Trophoblast cell (in vitro differentiated cells and primary cell): ENCODE measurements at regions not wholly inside any gene's neighbourhood (a gene's known extent, or its start where the extent isn't known, plus 50 kb on each side); places are given as distances from the start of the nearest gene placed in this dataset.

Experiments
- DNase-seq, 2 donors: peaks; one replicate each; pipeline ENCODE4 v3.0.0-alpha.2; 2016
- H2AFZ ChIP-seq: 2 replicates; pipeline ENCODE4 v1.6.1; 2013; ENCODE audit warnings: low read length, moderate library complexity, mild to moderate bottlenecking; ENCODE audit not compliant: insufficient read depth, poor library complexity
- H2AK5ac ChIP-seq: 2 replicates; pipeline ENCODE4 v1.6.1; 2013; ENCODE audit warnings: mild to moderate bottlenecking, low read length
- H2BK120ac ChIP-seq: 2 replicates; pipeline ENCODE4 v1.6.1; 2013; ENCODE audit warnings: low read length, mild to moderate bottlenecking, moderate library complexity; ENCODE audit not compliant: insufficient read depth, poor library complexity
- H2BK12ac ChIP-seq: 2 replicates; pipeline ENCODE4 v1.6.1; 2013; ENCODE audit warnings: mild to moderate bottlenecking, low read length, moderate library complexity
- H2BK5ac ChIP-seq: 2 replicates; pipeline ENCODE4 v1.6.1; 2013; ENCODE audit warnings: low read length, low read depth, moderate library complexity, mild to moderate bottlenecking; ENCODE audit not compliant: poor library complexity
- H3K14ac ChIP-seq: 2 replicates; pipeline ENCODE4 v1.6.1; 2013; ENCODE audit warnings: mild to moderate bottlenecking, low read length
- H3K18ac ChIP-seq: 2 replicates; pipeline ENCODE4 v1.6.1; 2013; ENCODE audit warnings: mild to moderate bottlenecking, low read length
- H3K23ac ChIP-seq: 2 replicates; pipeline ENCODE4 v1.6.1; 2013; ENCODE audit warnings: low read length
- H3K27ac ChIP-seq: 2 replicates; pipeline ENCODE4 v1.5.1; 2013; ENCODE audit warnings: low read depth, mild to moderate bottlenecking, inconsistent platforms, low read length, moderate library complexity
- H3K27me3 ChIP-seq: 2 replicates; pipeline ENCODE4 v1.6.1; 2013; ENCODE audit warnings: inconsistent platforms, mild to moderate bottlenecking, low read length, moderate library complexity; ENCODE audit not compliant: insufficient read depth
- H3K36me3 ChIP-seq, 2 experiments: 1 replicate in 1 of 2; 2 replicates in 1 of 2; pipeline ENCODE4 v1.6.1; 2013; ENCODE audit warnings: low read length in 2 of 2, mild to moderate bottlenecking in 2 of 2, moderate library complexity in 1 of 2; ENCODE audit not compliant: insufficient read depth in 2 of 2, control insufficient read depth in 1 of 2
- H3K4ac ChIP-seq: 2 replicates; pipeline ENCODE4 v1.6.1; 2013; ENCODE audit warnings: low read depth, mild to moderate bottlenecking, low read length, moderate library complexity
- H3K4me1 ChIP-seq, 2 experiments: 1 replicate in 1 of 2; 2 replicates in 1 of 2; pipeline ENCODE4 v1.6.1; 2013; ENCODE audit warnings: low read length in 2 of 2, mild to moderate bottlenecking in 2 of 2, moderate library complexity in 1 of 2; ENCODE audit not compliant: insufficient read depth in 2 of 2, control insufficient read depth in 1 of 2
- H3K4me2 ChIP-seq: 2 replicates; pipeline ENCODE4 v1.6.1; 2013; ENCODE audit warnings: inconsistent platforms, mild to moderate bottlenecking, low read length, moderate library complexity
- H3K4me3 ChIP-seq: 2 replicates; pipeline ENCODE4 v1.5.1; 2013; ENCODE audit warnings: mild to moderate bottlenecking, low read depth, low read length, inconsistent platforms
- H3K79me1 ChIP-seq: one replicate; pipeline ENCODE4 v1.6.1; 2013; ENCODE audit warnings: low read length
- H3K79me2 ChIP-seq: 2 replicates; pipeline ENCODE4 v1.6.1; 2013; ENCODE audit warnings: low read length, mild to moderate bottlenecking; ENCODE audit not compliant: control insufficient read depth, insufficient read depth, poor library complexity
- H3K9ac ChIP-seq: 2 replicates; pipeline ENCODE4 v1.6.1; 2013; ENCODE audit warnings: mild to moderate bottlenecking, low read length
- H3K9me3 ChIP-seq: 2 replicates; pipeline ENCODE4 v1.6.1; 2013; ENCODE audit warnings: low read depth, mild to moderate bottlenecking, control low read depth, inconsistent platforms, low read length; ENCODE audit not compliant: insufficient read depth
- H4K12ac ChIP-seq: 2 replicates; pipeline ENCODE4 v1.6.1; 2013; ENCODE audit warnings: low read depth, mild to moderate bottlenecking, low read length, moderate library complexity
- H4K8ac ChIP-seq: 2 replicates; pipeline ENCODE4 v1.6.1; 2013; ENCODE audit warnings: low read depth, mild to moderate bottlenecking, low read length, moderate library complexity
- H4K91ac ChIP-seq: one replicate; pipeline ENCODE4 v1.6.1; 2013; ENCODE audit warnings: low read depth, mild to moderate bottlenecking, low read length, moderate library complexity
- WGBS: extraction: QIAGEN DNeasy Blood & Tissue Kit; methylation state at CpG from one replicate; pipeline ENCODE4 v1.1.7; 2013; ENCODE audit warnings: missing lambda C conversion rate; ENCODE audit not compliant: insufficient read length, insufficient coverage; ENCODE audit errors: extremely low coverage; 5-methylcytosine and 5-hydroxymethylcytosine counted together

- H3K36me3 ChIP-seq, result no peaks in the 10 kb centered on the region
- H2AK5ac ChIP-seq, result no peak overlapping the region
- no peak overlapping the region for H2BK12ac ChIP-seq
- H3K4ac ChIP-seq, result no peak overlapping the region
- H2BK120ac ChIP-seq, result no peak overlapping the region
- no peak overlapping the region for H4K12ac ChIP-seq
- H3K9me3 ChIP-seq, result no peaks in the 10 kb centered on the region
- no peak overlapping the region for H3K23ac ChIP-seq
- H4K8ac ChIP-seq, result no peak overlapping the region
- H3K79me2 ChIP-seq, result no peaks in the 10 kb centered on the region
- no peak overlapping the region for H3K27ac ChIP-seq
- H3K4me3 ChIP-seq, result no peak overlapping the region
- no peak overlapping the region for H2BK5ac ChIP-seq
- no peak overlapping the region for H3K14ac ChIP-seq
- no peaks in the 10 kb centered on the region for H3K27me3 ChIP-seq
- no peak overlapping the region for H3K9ac ChIP-seq
- no peak overlapping the region for H4K91ac ChIP-seq
- H2AFZ ChIP-seq, result no peak overlapping the region
- WGBS, result no CpG with 5 or more reads among the region's 18 CpGs
- H3K4me2 ChIP-seq, result no peak overlapping the region
- no peaks in the 10 kb centered on the region for H3K79me1 ChIP-seq
- H3K4me1 ChIP-seq, result peaks cover 0 to 4% of the 10 kb centered on the region in 2 experiments
- DNase-seq, result peak in 1 of 2 donors; percentile 1
- no peak overlapping the region for H3K18ac ChIP-seq
Measured at GRCh38 chr1:232184561-232185530, 445.1 kb downstream of the SIPA1L2 start.

DNA sequence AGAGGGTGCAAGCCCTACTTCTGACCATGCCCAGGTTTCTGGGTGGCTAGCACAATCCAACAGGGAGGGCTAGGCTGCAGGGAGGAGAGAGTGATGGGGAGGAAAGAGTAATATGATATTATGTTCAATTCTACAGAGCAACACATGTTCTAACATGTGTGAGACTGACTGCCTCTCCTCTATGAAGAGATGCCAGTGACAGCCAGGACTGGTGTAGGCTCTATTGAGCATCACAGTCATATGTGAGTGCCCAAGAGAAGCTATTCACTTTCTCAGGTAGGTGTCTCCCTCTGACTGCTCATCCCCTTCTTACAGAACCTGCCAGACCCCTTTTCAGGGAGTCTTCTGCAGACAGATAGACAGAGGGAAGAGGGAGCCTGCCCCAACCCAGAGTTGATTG, 446.1 kb downstream of the SIPA1L2 start:
- peaks cover 0 to 4% of the 10 kb centered on the region in 2 experiments for H3K4me1 ChIP-seq
- no peak overlapping the region for H4K12ac ChIP-seq
- H2BK5ac ChIP-seq, result no peak overlapping the region
- H3K18ac ChIP-seq, result no peak overlapping the region
- H3K9ac ChIP-seq, result no peak overlapping the region
- H2AFZ ChIP-seq, result no peak overlapping the region
- H2AK5ac ChIP-seq, result no peak overlapping the region
- H3K14ac ChIP-seq, result no peak overlapping the region
- H3K79me2 ChIP-seq, result no peaks in the 10 kb centered on the region
- H4K8ac ChIP-seq, result no peak overlapping the region
- no peak overlapping the region for H3K4ac ChIP-seq
- H3K4me3 ChIP-seq, result no peak overlapping the region
- no peaks in the 10 kb centered on the region for H3K79me1 ChIP-seq
- H4K91ac ChIP-seq, result no peak overlapping the region
- H3K27me3 ChIP-seq, result no peaks in the 10 kb centered on the region
- H3K36me3 ChIP-seq, result no peaks in the 10 kb centered on the region
- H3K27ac ChIP-seq, result no peak overlapping the region
- no peak overlapping the region for H2BK12ac ChIP-seq
- H3K23ac ChIP-seq, result no peak overlapping the region
- no peak overlapping the region for H2BK120ac ChIP-seq
- DNase-seq, result no peak
- H3K4me2 ChIP-seq, result no peak overlapping the region
- no peaks in the 10 kb centered on the region for H3K9me3 ChIP-seq

DNA sequence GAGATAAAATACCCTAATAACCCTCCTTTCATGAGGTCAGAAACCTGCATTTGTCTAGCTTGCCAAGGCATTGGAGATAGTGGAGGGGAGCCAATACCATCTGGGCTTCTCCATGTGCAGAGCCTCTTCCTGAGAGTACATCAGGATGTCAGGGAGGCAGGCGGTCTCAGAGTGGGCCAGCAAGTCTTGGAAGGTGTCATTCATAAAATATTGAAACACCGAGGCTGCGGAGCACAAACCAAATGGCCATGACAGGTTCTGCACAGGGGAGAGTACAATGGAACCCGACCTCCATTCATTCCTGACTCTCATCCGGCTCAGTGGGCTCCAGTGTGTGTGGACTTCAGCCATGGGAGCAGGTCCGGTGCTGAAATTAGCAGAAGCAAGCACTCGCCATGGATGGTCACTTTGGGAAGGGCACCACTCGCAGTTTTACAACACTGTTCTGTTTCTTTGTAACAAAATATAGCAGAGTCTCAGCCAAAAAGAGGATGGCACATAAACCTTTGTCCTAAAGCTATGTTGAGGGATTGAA, 446.6 kb downstream of the SIPA1L2 start:
- Histone ChIP-seq H3K27ac (no peak overlapping the region), H2AFZ (no peak overlapping the region), H4K8ac (no peak overlapping the region), H3K23ac (no peak overlapping the region), H2AK5ac (no peak overlapping the region), H3K14ac (no peak overlapping the region), H3K4ac (no peak overlapping the region), H3K4me2 (no peak overlapping the region), H4K12ac (no peak overlapping the region), H3K9ac (no peak overlapping the region), H4K91ac (no peak overlapping the region), H3K79me2 (no peaks in the 10 kb centered on the region), H3K4me1 (peaks cover 3 to 6% of the 10 kb centered on the region in 2 experiments), H3K27me3 (no peaks in the 10 kb centered on the region), H3K4me3 (no peak overlapping the region), H2BK5ac (no peak overlapping the region), H3K36me3 (no peaks in the 10 kb centered on the region), H2BK120ac (no peak overlapping the region), H2BK12ac (no peak overlapping the region), H3K9me3 (no peaks in the 10 kb centered on the region), H3K79me1 (no peaks in the 10 kb centered on the region), H3K18ac (no peak overlapping the region)
- no peak for DNase-seq
- no CpG with 5 or more reads among the region's 8 CpGs for WGBS

DNA sequence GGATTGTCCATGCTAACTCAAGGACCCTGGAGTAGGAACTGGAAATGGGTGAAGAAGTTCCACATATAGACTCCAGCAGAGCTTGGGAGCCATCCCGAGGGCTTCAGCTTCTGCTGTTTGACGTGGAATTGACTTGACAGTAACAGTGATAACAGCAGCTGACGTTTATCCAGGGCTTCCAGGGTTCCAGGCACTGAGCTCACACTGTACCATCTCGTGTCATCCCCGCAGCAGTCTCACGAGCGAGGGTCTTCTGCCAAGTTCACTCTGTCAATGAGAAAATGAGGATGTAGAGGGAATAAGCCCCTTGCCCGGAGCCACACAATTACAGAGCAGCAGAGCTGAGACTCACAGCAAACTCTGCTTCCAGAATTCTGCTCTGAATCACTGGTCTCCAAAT, 447.7 kb downstream of the SIPA1L2 start:
- Histone ChIP-seq H2AK5ac (no peak overlapping the region), H3K4me1 (peaks cover 3 to 6% of the 10 kb centered on the region in 2 experiments), H3K36me3 (no peaks in the 10 kb centered on the region), H4K12ac (no peak overlapping the region), H3K18ac (no peak overlapping the region), H3K4ac (no peak overlapping the region), H2BK12ac (no peak overlapping the region), H2BK5ac (no peak overlapping the region), H3K14ac (no peak overlapping the region), H3K4me3 (no peak overlapping the region), H3K9me3 (no peaks in the 10 kb centered on the region), H3K79me2 (no peaks in the 10 kb centered on the region), H3K27me3 (no peaks in the 10 kb centered on the region), H3K79me1 (no peaks in the 10 kb centered on the region), H3K9ac (no peak overlapping the region), H2BK120ac (no peak overlapping the region), H3K27ac (no peak overlapping the region), H2AFZ (no peak overlapping the region), H4K91ac (no peak overlapping the region), H4K8ac (no peak overlapping the region), H3K4me2 (no peak overlapping the region), H3K23ac (no peak overlapping the region)
- DNase-seq, result no peak
- WGBS, result no CpG with 5 or more reads among the region's 8 CpGs
